K562 (cell line): ENCODE measurements at regions not wholly inside any gene's neighbourhood (a gene's known extent, or its start where the extent isn't known, plus 50 kb on each side); places are given as distances from the start of the nearest gene placed in this dataset.

Source experiments
- ETV6 ChIP-seq, 3 experiments: fragments of 150-350 bp in 1 of 3; sonication (generic) in 1 of 3; formaldehyde crosslinking in 1 of 3; IDR thresholded peaks; 2 replicates each; pipeline versions ENCODE4 v1.6.1 to v1.8.0; 2014 to 2022; ENCODE audit warnings: borderline replicate concordance in 2 of 3, low read depth in 2 of 3, antibody characterized with exemption in 1 of 3, low read length in 1 of 3, mild to moderate bottlenecking in 1 of 3, missing genetic modification reagents in 1 of 3
- NFYB ChIP-seq: IDR thresholded peaks from 2 replicates; pipeline ENCODE4 v1.6.1; 2011; ENCODE audit warnings: mild to moderate bottlenecking, moderate library complexity; ENCODE audit not compliant: insufficient read length; ENCODE audit errors: extremely low read depth
- SMARCE1 ChIP-seq: fragments of 450-650 bp; IDR thresholded peaks from 2 replicates; pipeline ENCODE4 v1.7.1; 2016; ENCODE audit warnings: mild to moderate bottlenecking
- TCF7L2 ChIP-seq: fragments of 150-350 bp; IDR thresholded peaks from 2 replicates; pipeline ENCODE4 v1.6.1; 2016; ENCODE audit warnings: low read depth, mild to moderate bottlenecking, low read length, moderate library complexity

DNA sequence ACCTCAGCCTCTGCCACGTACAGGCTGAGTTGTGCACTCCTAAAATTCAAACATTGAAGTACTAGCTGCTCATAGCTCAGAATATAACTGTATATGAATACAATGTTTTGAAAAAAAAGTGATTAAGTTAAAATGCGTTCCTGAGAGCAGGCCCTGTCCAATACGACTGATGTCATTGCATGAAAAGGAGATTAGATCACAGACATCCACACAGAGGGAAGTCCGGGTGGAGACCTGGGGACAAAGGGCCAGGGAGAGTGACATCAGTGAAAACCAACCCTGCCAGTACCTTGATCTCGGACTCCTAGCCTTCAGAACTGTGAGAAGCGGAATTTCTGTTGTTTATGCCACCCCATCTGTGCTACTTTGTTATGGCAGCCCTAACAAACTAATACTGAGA, 311.4 kb upstream of the NR2F2 start:
- TF ChIP-seq SMARCE1, result no peak
- no peak for TF ChIP-seq NFYB
- TF ChIP-seq TCF7L2, result no peak
- no peak for TF ChIP-seq ETV6 (IDR thresholded peaks at IDR 0.05; ENCODE audit: borderline replicate concordance in 1 of 2, low read depth in 2 of 2, low read length in 1 of 2)
- TF ChIP-seq ETV6 (CRISPR knock-in tag; IDR thresholded peaks at IDR 0.05; ENCODE audit: borderline replicate concordance), result no peak
